Sigmoid colon (tissue), 6 donors: ENCODE measurements at regions not wholly inside any gene's neighbourhood (a gene's known extent, or its start where the extent isn't known, plus 50 kb on each side); places are given as distances from the start of the nearest gene placed in this dataset.

ENCODE experiments used
- DNase-seq: peaks from one replicate; pipeline ENCODE4 v3.0.0-alpha.2; 2019
- H3K27ac ChIP-seq, 4 donors: fragments of 200-600 bp; sonication (generic); one replicate each; pipeline ENCODE4 v1.5.1; 2016 to 2019; ENCODE audit warnings: mild to moderate bottlenecking in 1 of 4
- H3K27me3 ChIP-seq, 3 donors: fragments of 200-600 bp; sonication (generic); one replicate each; pipeline ENCODE4 v1.5.1; 2019; ENCODE audit warnings: mild to moderate bottlenecking in 1 of 3
- H3K36me3 ChIP-seq, 4 donors: fragments of 200-600 bp; sonication (generic); one replicate each; pipeline ENCODE4 v1.5.1; 2016 to 2019
- H3K4me1 ChIP-seq, 4 donors: fragments of 200-600 bp; sonication (generic); one replicate each; pipeline ENCODE4 v1.5.1; 2017 to 2019
- H3K4me3 ChIP-seq, 4 donors: fragments of 200-600 bp; sonication (generic); one replicate each; pipeline ENCODE4 v1.5.1; 2017 to 2019; ENCODE audit warnings: mild to moderate bottlenecking in 2 of 4, moderate library complexity in 1 of 4
- H3K9me3 ChIP-seq, 4 donors: fragments of 200-600 bp in 3 of 4; sonication (generic) in 3 of 4; one replicate each; pipeline versions ENCODE4 v1.5.1 to v1.6.1; 2013 to 2019
- EP300 ChIP-seq, 4 donors: sonication (generic); formaldehyde crosslinking; IDR thresholded peaks; one replicate each; pipeline ENCODE4 v1.6.1; 2017; ENCODE audit warnings: antibody characterized with exemption in 4 of 4
- POLR2A ChIP-seq, 2 donors: fragments of 450-650 bp; IDR thresholded peaks; one replicate each; pipeline ENCODE4 v1.6.1; 2016; ENCODE audit warnings: antibody characterized with exemption in 2 of 2, mild to moderate bottlenecking in 2 of 2, moderate library complexity in 2 of 2
- POLR2AphosphoS5 ChIP-seq, 4 donors: sonication (generic); formaldehyde crosslinking; IDR thresholded peaks; one replicate each; pipeline ENCODE4 v1.6.1; 2017; ENCODE audit warnings: antibody characterized with exemption in 4 of 4
- WGBS, 2 donors: extraction: QIAGEN DNeasy Blood & Tissue Kit; methylation state at CpG; one replicate each; pipeline ENCODE4 v1.1.7; 2013; 5-methylcytosine and 5-hydroxymethylcytosine counted together
- intact Hi-C: fragments of 100-400 bp; cut with DNase I; formaldehyde crosslinking; loops from one replicate; pipeline ENCODE4 v1.15.1; 2023
- TF ChIP-seq, protein P1 (sequence below), 4 experiments: fragments of 450-650 bp in 3 of 4; fragments of 200-600 bp in 1 of 4; IDR thresholded peaks; one replicate each; pipeline ENCODE4 v1.5.1; 2016 to 2019; ENCODE audit warnings: antibody characterized with exemption in 4 of 4, mild to moderate bottlenecking in 3 of 4, moderate library complexity in 2 of 4
- donor health status: healthy with polysubstance abuse.
- donor health status: healthy.

DNA sequence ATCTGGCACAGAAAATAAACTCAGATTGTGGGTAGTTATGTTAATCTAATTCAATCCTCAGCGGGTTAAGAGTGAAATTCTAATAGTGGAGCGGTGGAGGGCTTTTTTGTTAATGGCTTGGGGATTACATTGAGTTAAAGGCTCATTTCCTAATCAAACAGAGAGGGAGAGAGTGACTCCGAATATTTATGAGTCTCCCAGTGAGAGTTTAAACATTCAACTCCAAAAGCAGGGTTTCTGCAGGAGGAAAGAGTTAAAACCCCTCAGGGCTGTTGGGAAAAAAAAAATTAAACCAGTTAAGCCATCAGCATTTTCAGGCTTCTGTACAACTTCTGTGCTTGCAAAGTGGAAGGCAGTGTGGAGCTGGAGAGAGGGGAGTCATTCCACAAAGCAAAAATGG is 62.1 kb upstream of the ESRRB start:
- peak; percentile 10 for DNase-seq
- intact Hi-C loops, result no loop called here
- 46 to 56% methylated on average over 3 of the region's 3 CpGs for WGBS, 2 donors
- TF ChIP-seq EP300 (IDR thresholded peaks at IDR 0.05) (no peak), POLR2A (IDR thresholded peaks at IDR 0.05) (no peak), POLR2AphosphoS5 (IDR thresholded peaks at IDR 0.05) (no peak)
- TF ChIP-seq, protein P1, sequence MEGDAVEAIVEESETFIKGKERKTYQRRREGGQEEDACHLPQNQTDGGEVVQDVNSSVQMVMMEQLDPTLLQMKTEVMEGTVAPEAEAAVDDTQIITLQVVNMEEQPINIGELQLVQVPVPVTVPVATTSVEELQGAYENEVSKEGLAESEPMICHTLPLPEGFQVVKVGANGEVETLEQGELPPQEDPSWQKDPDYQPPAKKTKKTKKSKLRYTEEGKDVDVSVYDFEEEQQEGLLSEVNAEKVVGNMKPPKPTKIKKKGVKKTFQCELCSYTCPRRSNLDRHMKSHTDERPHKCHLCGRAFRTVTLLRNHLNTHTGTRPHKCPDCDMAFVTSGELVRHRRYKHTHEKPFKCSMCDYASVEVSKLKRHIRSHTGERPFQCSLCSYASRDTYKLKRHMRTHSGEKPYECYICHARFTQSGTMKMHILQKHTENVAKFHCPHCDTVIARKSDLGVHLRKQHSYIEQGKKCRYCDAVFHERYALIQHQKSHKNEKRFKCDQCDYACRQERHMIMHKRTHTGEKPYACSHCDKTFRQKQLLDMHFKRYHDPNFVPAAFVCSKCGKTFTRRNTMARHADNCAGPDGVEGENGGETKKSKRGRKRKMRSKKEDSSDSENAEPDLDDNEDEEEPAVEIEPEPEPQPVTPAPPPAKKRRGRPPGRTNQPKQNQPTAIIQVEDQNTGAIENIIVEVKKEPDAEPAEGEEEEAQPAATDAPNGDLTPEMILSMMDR (IDR thresholded peaks at IDR 0.05), result no peak
- Histone ChIP-seq H3K27me3 (peaks cover 0 to 10% (median 0%) of the 10 kb centered on the region in 3 donors), H3K9me3 (no peaks in the 10 kb centered on the region), H3K4me1 (peaks cover 0 to 6% (median 0%) of the 10 kb centered on the region in 4 donors), H3K4me3 (no peak overlapping the region), H3K27ac (no peak overlapping the region), H3K36me3 (no peaks in the 10 kb centered on the region)

- Histone ChIP-seq H3K27me3 (peaks cover 0 to 10% (median 0%) of the 10 kb centered on the region in 3 donors), H3K27ac (no peak overlapping the region), H3K36me3 (no peaks in the 10 kb centered on the region), H3K4me1 (peaks cover 0 to 6% (median 0%) of the 10 kb centered on the region in 4 donors), H3K4me3 (no peak overlapping the region), H3K9me3 (no peaks in the 10 kb centered on the region)
- intact Hi-C loops, result no loop called here
- TF ChIP-seq POLR2A (IDR thresholded peaks at IDR 0.05) (no peak), POLR2AphosphoS5 (IDR thresholded peaks at IDR 0.05) (no peak), EP300 (IDR thresholded peaks at IDR 0.05) (no peak)
- TF ChIP-seq, protein P1 (IDR thresholded peaks at IDR 0.05), result no peak
- 57 to 67% methylated on average over 7 of the region's 7 CpGs for whole genome bisulfite sequencing, 2 donors
- peak; percentile 29 for DNase-seq
Measured at GRCh38 chr14:76314521-76315034, 61.4 kb upstream of the ESRRB start.

GRCh38 chr14:76320486-76320885 is 55.5 kb upstream of the ESRRB start:
- Histone ChIP-seq H3K27me3 (no peaks in the 10 kb centered on the region), H3K4me3 (no peak overlapping the region), H3K27ac (no peak overlapping the region), H3K9me3 (no peaks in the 10 kb centered on the region), H3K36me3 (no peaks in the 10 kb centered on the region), H3K4me1 (no peaks in the 10 kb centered on the region)
- intact Hi-C loops, result no loop called here
- DNase-seq, result peak; percentile 43
- TF ChIP-seq, protein P1 (IDR thresholded peaks at IDR 0.05), result no peak
- TF ChIP-seq POLR2A (IDR thresholded peaks at IDR 0.05) (no peak), EP300 (IDR thresholded peaks at IDR 0.05) (no peak), POLR2AphosphoS5 (IDR thresholded peaks at IDR 0.05) (no peak)
- 71 to 82% methylated on average over 5 of the region's 5 CpGs for WGBS, 2 donors

DNA sequence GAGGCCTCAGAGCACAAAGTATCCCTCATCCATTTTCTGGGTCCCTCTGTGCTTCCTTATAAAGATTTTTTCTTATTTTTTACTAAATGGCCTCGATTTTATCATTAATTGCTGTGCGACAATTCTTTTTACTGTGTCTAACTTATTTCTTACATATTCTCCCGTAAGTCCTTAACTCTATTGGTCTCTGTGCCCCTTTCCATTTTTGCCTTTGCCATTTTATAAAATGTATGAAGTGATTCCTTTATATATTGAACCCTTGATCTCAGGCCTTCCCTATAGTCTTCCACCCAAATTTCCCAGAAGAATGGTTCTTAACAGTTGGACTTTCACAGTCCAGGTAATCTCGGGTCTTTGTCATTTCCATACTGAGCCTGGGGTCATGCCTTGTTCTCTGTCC is 55.0 kb upstream of the ESRRB start:
- Histone ChIP-seq H3K9me3 (no peaks in the 10 kb centered on the region), H3K36me3 (no peaks in the 10 kb centered on the region), H3K27me3 (no peaks in the 10 kb centered on the region), H3K27ac (no peak overlapping the region), H3K4me3 (no peak overlapping the region), H3K4me1 (no peaks in the 10 kb centered on the region)
- TF ChIP-seq POLR2AphosphoS5 (IDR thresholded peaks at IDR 0.05) (no peak), EP300 (IDR thresholded peaks at IDR 0.05) (no peak), POLR2A (IDR thresholded peaks at IDR 0.05) (no peak)
- TF ChIP-seq, protein P1 (IDR thresholded peaks at IDR 0.05), result no peak
- 79 to 86% methylated on average over 4 of the region's 4 CpGs for WGBS, 2 donors
- no peak for DNase-seq
- intact Hi-C loops, result no loop called here
